Suprapubic skin (tissue), 4 donors: ENCODE measurements at regions not wholly inside any gene's neighbourhood (a gene's known extent, or its start where the extent isn't known, plus 50 kb on each side); places are given as distances from the start of the nearest gene placed in this dataset.

Experiments
- DNase-seq, 2 donors: peaks; one replicate each; pipeline ENCODE4 v3.0.0-alpha.2; 2019; ENCODE audit warnings: low spot score in 2 of 2
- H3K27ac ChIP-seq: fragments of 200-600 bp; sonication (generic); one replicate; pipeline ENCODE4 v1.5.1; 2019
- H3K27me3 ChIP-seq: fragments of 200-600 bp; sonication (generic); one replicate; pipeline ENCODE4 v1.5.1; 2019
- H3K36me3 ChIP-seq: fragments of 200-600 bp; sonication (generic); one replicate; pipeline ENCODE4 v1.5.1; 2019
- H3K4me1 ChIP-seq: fragments of 200-600 bp; sonication (generic); one replicate; pipeline ENCODE4 v1.5.1; 2019
- H3K4me3 ChIP-seq: fragments of 200-600 bp; sonication (generic); one replicate; pipeline ENCODE4 v1.5.1; 2019; ENCODE audit warnings: mild to moderate bottlenecking
- H3K9me3 ChIP-seq: fragments of 200-600 bp; sonication (generic); one replicate; pipeline ENCODE4 v1.5.1; 2019
- EP300 ChIP-seq: sonication (generic); formaldehyde crosslinking; IDR thresholded peaks from one replicate; pipeline ENCODE4 v1.6.1; 2017; ENCODE audit warnings: antibody characterized with exemption
- POLR2A ChIP-seq, 2 donors: fragments of 450-650 bp; IDR thresholded peaks; one replicate each; pipeline ENCODE4 v1.6.1; 2017; ENCODE audit warnings: antibody characterized with exemption in 2 of 2, mild to moderate bottlenecking in 2 of 2, moderate library complexity in 2 of 2
- POLR2AphosphoS5 ChIP-seq, 3 donors: sonication (generic); formaldehyde crosslinking; IDR thresholded peaks; one replicate each; pipeline ENCODE4 v1.6.1; 2017; ENCODE audit warnings: antibody characterized with exemption in 3 of 3
- WGBS: methylation state at CpG from one replicate; pipeline ENCODE4 v1.1.5; 2018; 5-methylcytosine and 5-hydroxymethylcytosine counted together
- TF ChIP-seq, protein P1 (sequence below), 2 donors: fragments of 200-600 bp in 1 of 2; fragments of 450-650 bp in 1 of 2; sonication (generic) in 1 of 2; IDR thresholded peaks; one replicate each; pipeline ENCODE4 v1.5.1; 2016 to 2019; ENCODE audit warnings: antibody characterized with exemption in 2 of 2, mild to moderate bottlenecking in 1 of 2, moderate library complexity in 1 of 2

DNA sequence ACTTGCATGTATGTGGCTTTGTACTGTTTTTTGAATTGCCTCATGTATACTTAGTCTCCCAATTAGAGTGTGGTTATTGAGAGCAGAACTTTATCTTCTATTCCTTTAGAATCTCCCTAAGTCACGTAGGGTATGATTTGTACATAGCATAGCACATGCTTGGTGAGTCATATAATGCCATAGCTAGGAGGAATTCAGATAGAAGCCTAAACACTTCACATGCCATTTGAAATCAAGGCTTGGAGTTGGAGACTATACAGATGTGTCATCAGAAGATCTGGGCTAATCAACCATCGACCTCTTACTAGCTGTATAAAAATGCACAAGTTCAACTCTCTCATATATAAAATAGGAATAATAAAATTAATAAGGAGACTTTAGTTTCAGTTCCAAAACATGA is 222.6 kb upstream of the ST6GAL2 start:
- TF ChIP-seq, protein P1, sequence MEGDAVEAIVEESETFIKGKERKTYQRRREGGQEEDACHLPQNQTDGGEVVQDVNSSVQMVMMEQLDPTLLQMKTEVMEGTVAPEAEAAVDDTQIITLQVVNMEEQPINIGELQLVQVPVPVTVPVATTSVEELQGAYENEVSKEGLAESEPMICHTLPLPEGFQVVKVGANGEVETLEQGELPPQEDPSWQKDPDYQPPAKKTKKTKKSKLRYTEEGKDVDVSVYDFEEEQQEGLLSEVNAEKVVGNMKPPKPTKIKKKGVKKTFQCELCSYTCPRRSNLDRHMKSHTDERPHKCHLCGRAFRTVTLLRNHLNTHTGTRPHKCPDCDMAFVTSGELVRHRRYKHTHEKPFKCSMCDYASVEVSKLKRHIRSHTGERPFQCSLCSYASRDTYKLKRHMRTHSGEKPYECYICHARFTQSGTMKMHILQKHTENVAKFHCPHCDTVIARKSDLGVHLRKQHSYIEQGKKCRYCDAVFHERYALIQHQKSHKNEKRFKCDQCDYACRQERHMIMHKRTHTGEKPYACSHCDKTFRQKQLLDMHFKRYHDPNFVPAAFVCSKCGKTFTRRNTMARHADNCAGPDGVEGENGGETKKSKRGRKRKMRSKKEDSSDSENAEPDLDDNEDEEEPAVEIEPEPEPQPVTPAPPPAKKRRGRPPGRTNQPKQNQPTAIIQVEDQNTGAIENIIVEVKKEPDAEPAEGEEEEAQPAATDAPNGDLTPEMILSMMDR (IDR thresholded peaks at IDR 0.05), result no peak
- TF ChIP-seq POLR2AphosphoS5 (IDR thresholded peaks at IDR 0.05), result no peak
- TF ChIP-seq EP300, result no peak
- no peak for TF ChIP-seq POLR2A (IDR thresholded peaks at IDR 0.05)
- 51% methylated on average over 2 of the region's 2 CpGs for WGBS
- no peaks in the 10 kb centered on the region for H3K27me3 ChIP-seq
- no peaks in the 10 kb centered on the region for H3K36me3 ChIP-seq
- H3K9me3 ChIP-seq, result no peaks in the 10 kb centered on the region
- H3K4me1 ChIP-seq, result no peaks in the 10 kb centered on the region
- H3K27ac ChIP-seq, result no peak overlapping the region
- no peak overlapping the region for H3K4me3 ChIP-seq
- no peak for DNase-seq

- H3K36me3 ChIP-seq, result no peaks in the 10 kb centered on the region
- WGBS, result 85% methylated on average over 1 of the region's 1 CpG
Observed at GRCh38 chr2:107111623-107112022, 225.7 kb upstream of the ST6GAL2 start.

DNA sequence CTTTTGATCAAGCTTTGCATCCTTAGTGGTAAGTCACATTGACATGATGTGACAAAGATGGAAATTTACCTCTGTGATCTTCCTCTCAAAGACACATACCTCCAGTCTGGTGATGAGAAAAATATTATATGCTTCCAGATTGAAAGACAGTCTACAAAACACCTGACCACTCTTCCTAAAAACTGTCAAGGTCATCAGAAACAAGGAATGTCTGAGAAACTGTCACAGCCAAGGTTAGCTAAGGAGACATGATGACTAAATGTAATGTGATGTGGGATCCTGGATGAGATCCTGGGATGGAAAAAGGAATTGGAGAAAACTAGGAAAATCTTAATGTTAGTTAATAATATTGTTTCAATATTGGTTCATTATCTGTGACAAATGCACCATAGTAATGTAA is 226.6 kb upstream of the ST6GAL2 start:
- Histone ChIP-seq H3K27me3 (no peaks in the 10 kb centered on the region), H3K4me3 (no peak overlapping the region), H3K27ac (no peak overlapping the region), H3K36me3 (no peaks in the 10 kb centered on the region), H3K9me3 (no peaks in the 10 kb centered on the region), H3K4me1 (no peaks in the 10 kb centered on the region)
- TF ChIP-seq POLR2AphosphoS5 (IDR thresholded peaks at IDR 0.05) (no peak), EP300 (no peak), POLR2A (IDR thresholded peaks at IDR 0.05) (no peak)
- TF ChIP-seq, protein P1 (IDR thresholded peaks at IDR 0.05), result no peak
- no peak for DNase-seq

More at GRCh38 chr2:107111623-107112022, 225.7 kb upstream of the ST6GAL2 start:
- no peak for TF ChIP-seq POLR2A (IDR thresholded peaks at IDR 0.05)
- no peak for TF ChIP-seq POLR2AphosphoS5 (IDR thresholded peaks at IDR 0.05)
- TF ChIP-seq, protein P1 (IDR thresholded peaks at IDR 0.05), result no peak
- no peak for TF ChIP-seq EP300
- no peak for DNase-seq
- Histone ChIP-seq H3K4me1 (no peaks in the 10 kb centered on the region), H3K4me3 (no peak overlapping the region), H3K27me3 (no peaks in the 10 kb centered on the region), H3K9me3 (no peaks in the 10 kb centered on the region), H3K27ac (no peak overlapping the region)

GRCh38 chr2:107128381-107128780 is 242.4 kb upstream of the ST6GAL2 start:
- H3K4me1 ChIP-seq, result no peaks in the 10 kb centered on the region
- H3K36me3 ChIP-seq, result no peaks in the 10 kb centered on the region
- no peak overlapping the region for H3K4me3 ChIP-seq
- no peaks in the 10 kb centered on the region for H3K27me3 ChIP-seq
- no peaks in the 10 kb centered on the region for H3K9me3 ChIP-seq
- 67% methylated on average over 2 of the region's 2 CpGs for WGBS
- no peak for DNase-seq
- no peak for TF ChIP-seq POLR2A (IDR thresholded peaks at IDR 0.05)
- TF ChIP-seq POLR2AphosphoS5 (IDR thresholded peaks at IDR 0.05), result no peak
- TF ChIP-seq EP300, result no peak
- TF ChIP-seq, protein P1 (IDR thresholded peaks at IDR 0.05), result no peak
- no peak overlapping the region for H3K27ac ChIP-seq

- TF ChIP-seq EP300 (no peak), POLR2A (IDR thresholded peaks at IDR 0.05) (no peak), POLR2AphosphoS5 (IDR thresholded peaks at IDR 0.05) (no peak)
- TF ChIP-seq, protein P1 (IDR thresholded peaks at IDR 0.05), result no peak
- no peak for DNase-seq
- 40% methylated on average over 11 of the region's 11 CpGs for WGBS
Observed at GRCh38 chr2:107132070-107132469, 246.1 kb upstream of the ST6GAL2 start.

More at GRCh38 chr2:107132070-107132469, 246.1 kb upstream of the ST6GAL2 start:
- Histone ChIP-seq H3K9me3 (no peaks in the 10 kb centered on the region), H3K4me3 (no peak overlapping the region), H3K27me3 (no peaks in the 10 kb centered on the region), H3K36me3 (no peaks in the 10 kb centered on the region), H3K27ac (no peak overlapping the region), H3K4me1 (no peaks in the 10 kb centered on the region)
